ENCODE measurements at regions not wholly inside any gene's neighbourhood (a gene's known extent, or its start where the extent isn't known, plus 50 kb on each side); places are given as distances from the start of the nearest gene placed in this dataset.

DNA sequence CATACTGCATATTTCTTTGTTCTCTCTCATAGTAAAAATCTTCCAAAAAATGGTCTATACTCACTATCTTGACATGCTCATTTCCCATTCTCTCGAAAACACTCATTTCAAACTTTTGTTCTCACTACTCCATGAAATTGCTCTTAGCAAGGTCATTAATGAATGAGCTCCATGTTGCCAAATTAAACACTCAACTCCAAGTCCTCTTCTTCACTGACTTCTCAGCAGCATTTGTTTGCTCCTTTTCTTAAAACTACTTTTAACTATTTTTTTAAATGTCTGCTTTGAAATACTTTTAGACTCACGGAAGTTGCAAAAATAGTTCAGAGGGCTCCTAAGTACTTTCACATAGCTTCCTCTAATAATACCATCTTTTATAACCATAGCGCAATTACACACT, 274.0 kb upstream of the PREP start:
- TF ChIP-seq, protein P1, sequence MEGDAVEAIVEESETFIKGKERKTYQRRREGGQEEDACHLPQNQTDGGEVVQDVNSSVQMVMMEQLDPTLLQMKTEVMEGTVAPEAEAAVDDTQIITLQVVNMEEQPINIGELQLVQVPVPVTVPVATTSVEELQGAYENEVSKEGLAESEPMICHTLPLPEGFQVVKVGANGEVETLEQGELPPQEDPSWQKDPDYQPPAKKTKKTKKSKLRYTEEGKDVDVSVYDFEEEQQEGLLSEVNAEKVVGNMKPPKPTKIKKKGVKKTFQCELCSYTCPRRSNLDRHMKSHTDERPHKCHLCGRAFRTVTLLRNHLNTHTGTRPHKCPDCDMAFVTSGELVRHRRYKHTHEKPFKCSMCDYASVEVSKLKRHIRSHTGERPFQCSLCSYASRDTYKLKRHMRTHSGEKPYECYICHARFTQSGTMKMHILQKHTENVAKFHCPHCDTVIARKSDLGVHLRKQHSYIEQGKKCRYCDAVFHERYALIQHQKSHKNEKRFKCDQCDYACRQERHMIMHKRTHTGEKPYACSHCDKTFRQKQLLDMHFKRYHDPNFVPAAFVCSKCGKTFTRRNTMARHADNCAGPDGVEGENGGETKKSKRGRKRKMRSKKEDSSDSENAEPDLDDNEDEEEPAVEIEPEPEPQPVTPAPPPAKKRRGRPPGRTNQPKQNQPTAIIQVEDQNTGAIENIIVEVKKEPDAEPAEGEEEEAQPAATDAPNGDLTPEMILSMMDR (IDR thresholded peaks at IDR 0.05): no peak
- no peak for TF ChIP-seq POLR2A (IDR thresholded peaks at IDR 0.05)

All from transverse colon (tissue), 3 donors.